Endothelial cell of umbilical vein (primary cell): ENCODE measurements at regions not wholly inside any gene's neighbourhood (a gene's known extent, or its start where the extent isn't known, plus 50 kb on each side); places are given as distances from the start of the nearest gene placed in this dataset.
A peak's percentile ranks its signal among the peaks of the same experiment; 100 is the strongest.

ENCODE experiments used
- BruUV-seq: library from RNA; stranded (reverse); fragments of 400-500 nt; replicated peaks from 2 replicates; lab custom pipeline; 2021; lab: Mats Ljungman, UMichigan
- CTCF ChIA-PET: fragments of 300-600, 350-600 bp; sonication (Branson Sonifier 250); formaldehyde crosslinking; loops from one replicate; lab custom pipeline; 2021; ENCODE audit warnings: antibody characterized with exemption, inconsistent platforms; lab: Charles Lee
- POLR2A ChIA-PET: fragments of 300-600, 350-600 bp; sonication (Branson Sonifier 250); formaldehyde crosslinking; loops from one replicate; lab custom pipeline; 2021; ENCODE audit warnings: antibody characterized with exemption, inconsistent platforms; lab: Charles Lee
- DNase-seq: peaks from one replicate; pipeline ENCODE4 v3.0.0-alpha.2; 2011; ENCODE audit warnings: low read depth, low spot score
- FAIRE-seq: peaks from 2 replicates; lab custom pipeline; 2011; peaks lifted over from hg19 to GRCh38; lab: Jason Lieb, UNC
- H2AFZ ChIP-seq: 2 replicates; pipeline ENCODE4 v1.6.0; 2012; ENCODE audit warnings: low read depth, low read length, control low read depth, inconsistent platforms
- H3K27ac ChIP-seq: 2 replicates; pipeline ENCODE4 v1.5.1; 2011; ENCODE audit warnings: low read depth, mild to moderate bottlenecking, control low read depth, low read length, moderate library complexity; ENCODE audit not compliant: insufficient read depth
- H3K27me3 ChIP-seq, 2 experiments: 2 replicates each; pipeline versions ENCODE4 v1.6.0 to v1.6.1; 2011; ENCODE audit warnings: low read length in 2 of 2, mixed read lengths in 1 of 2; ENCODE audit not compliant: control insufficient read depth in 2 of 2, insufficient read depth in 2 of 2
- H3K36me3 ChIP-seq, 2 experiments: 2 replicates in 1 of 2; 3 replicates in 1 of 2; pipeline ENCODE4 v1.5.1; 2011; ENCODE audit warnings: low read length in 2 of 2, mild to moderate bottlenecking in 1 of 2, moderate library complexity in 1 of 2; ENCODE audit not compliant: control insufficient read depth in 2 of 2, insufficient read depth in 2 of 2; ENCODE audit errors: extremely low read depth in 1 of 2
- H3K4me1 ChIP-seq: 3 replicates; pipeline ENCODE4 v1.5.1; 2011; ENCODE audit warnings: mild to moderate bottlenecking, low read length; ENCODE audit not compliant: control insufficient read depth, insufficient read depth; ENCODE audit errors: extremely low read depth
- H3K4me2 ChIP-seq: 2 replicates; pipeline ENCODE4 v1.6.1; 2011; ENCODE audit warnings: low read length, control low read depth, mixed read lengths; ENCODE audit not compliant: insufficient read depth
- H3K4me3 ChIP-seq, 3 experiments: fragments of 200-600 bp in 1 of 3; sonication (generic), shearing (Covaris generic) in 1 of 3; replicated peaks in 1 of 3; 2 replicates each; pipeline ENCODE4 v1.5.1; 2011 to 2016; ENCODE audit warnings: control low read depth in 3 of 3, low read length in 3 of 3, mild to moderate bottlenecking in 2 of 3, inconsistent platforms in 1 of 3, low read depth in 1 of 3, moderate library complexity in 1 of 3; ENCODE audit not compliant: insufficient read depth in 1 of 3
- H3K79me2 ChIP-seq: 2 replicates; pipeline ENCODE4 v1.6.0; 2012; ENCODE audit warnings: low read length, inconsistent platforms; ENCODE audit not compliant: control insufficient read depth, insufficient read depth
- H3K9ac ChIP-seq: replicated peaks from 2 replicates; pipeline ENCODE3; 2011; ENCODE audit warnings: low read length, control low read depth; ENCODE audit not compliant: insufficient read depth; ENCODE audit errors: extremely low read depth
- H3K9me1 ChIP-seq: replicated peaks from 3 replicates; pipeline ENCODE4 v1.6.0; 2011; ENCODE audit warnings: mild to moderate bottlenecking, low read length; ENCODE audit not compliant: control insufficient read depth, insufficient read depth; ENCODE audit errors: extremely low read depth
- H3K9me3 ChIP-seq: replicated peaks from 2 replicates; pipeline ENCODE4 v1.5.1; 2012; ENCODE audit warnings: low read length, inconsistent platforms; ENCODE audit not compliant: control insufficient read depth, insufficient read depth
- H4K20me1 ChIP-seq: replicated peaks from 2 replicates; pipeline ENCODE3; 2011; ENCODE audit warnings: mild to moderate bottlenecking, low read length; ENCODE audit not compliant: control insufficient read depth, insufficient read depth; ENCODE audit errors: extremely low read depth
- CTCF ChIP-seq, 2 donors: IDR thresholded peaks; 1 replicate in 1 of 2; 2 replicates in 1 of 2; pipeline ENCODE4 v1.5.1; 2011; ENCODE audit warnings: low read length in 2 of 2, mild to moderate bottlenecking in 2 of 2, moderate library complexity in 2 of 2, control low read depth in 1 of 2, inconsistent platforms in 1 of 2, low read depth in 1 of 2; ENCODE audit not compliant: insufficient read depth in 1 of 2; ENCODE audit errors: extremely low read depth in 1 of 2
- EZH2 ChIP-seq: IDR thresholded peaks from 2 replicates; pipeline ENCODE4 v1.6.1; 2012; ENCODE audit warnings: borderline replicate concordance, low read depth, mild to moderate bottlenecking, moderate library complexity, low read length, inconsistent platforms; ENCODE audit not compliant: severe bottlenecking
- FOS ChIP-seq: IDR thresholded peaks from 2 replicates; pipeline ENCODE4 v1.6.1; 2011; ENCODE audit warnings: mild to moderate bottlenecking, low read length, moderate library complexity, borderline replicate concordance; ENCODE audit not compliant: insufficient read depth
- GATA2 ChIP-seq: IDR thresholded peaks from 2 replicates; pipeline ENCODE4 v1.7.0; 2011; ENCODE audit warnings: low read depth, mild to moderate bottlenecking, moderate library complexity, mixed read lengths, low read length; ENCODE audit not compliant: insufficient read length, insufficient read depth
- JUN ChIP-seq: IDR thresholded peaks from 2 replicates; pipeline ENCODE4 v1.6.1; 2011; ENCODE audit warnings: borderline replicate concordance, low read depth; ENCODE audit not compliant: insufficient read length, insufficient read depth
- MYC ChIP-seq: IDR thresholded peaks from one replicate; pipeline ENCODE4 v1.6.1; 2011; ENCODE audit warnings: mild to moderate bottlenecking, low read depth, low read length
- POLR2A ChIP-seq: IDR thresholded peaks from 2 replicates; pipeline ENCODE4 v1.6.1; 2012; ENCODE audit warnings: low read depth, mild to moderate bottlenecking, control low read depth, low read length
- POLR2AphosphoS5 ChIP-seq: IDR thresholded peaks from 2 replicates; pipeline ENCODE4 v1.6.1; 2012; ENCODE audit warnings: low read depth, mild to moderate bottlenecking, control low read depth, low read length, moderate library complexity; ENCODE audit not compliant: insufficient read depth
- dilution Hi-C: fragments of 300-500 bp; cut with MboI; formaldehyde crosslinking; loops from one replicate; pipeline ENCODE4 v1.15.0; 2019; ENCODE audit warnings: low sequenced_read_pairs; ENCODE audit not compliant: extremely low pct_ligation_motif_present
- intact Hi-C: fragments of 100-400 bp; cut with micrococcal nuclease; formaldehyde crosslinking; loops from one replicate; pipeline ENCODE4 v1.10.0; 2022
- TF ChIP-seq, protein P1 (sequence below): IDR thresholded peaks from 2 replicates; pipeline ENCODE4 v1.6.1; 2011; ENCODE audit not compliant: insufficient read depth, insufficient read length

DNA sequence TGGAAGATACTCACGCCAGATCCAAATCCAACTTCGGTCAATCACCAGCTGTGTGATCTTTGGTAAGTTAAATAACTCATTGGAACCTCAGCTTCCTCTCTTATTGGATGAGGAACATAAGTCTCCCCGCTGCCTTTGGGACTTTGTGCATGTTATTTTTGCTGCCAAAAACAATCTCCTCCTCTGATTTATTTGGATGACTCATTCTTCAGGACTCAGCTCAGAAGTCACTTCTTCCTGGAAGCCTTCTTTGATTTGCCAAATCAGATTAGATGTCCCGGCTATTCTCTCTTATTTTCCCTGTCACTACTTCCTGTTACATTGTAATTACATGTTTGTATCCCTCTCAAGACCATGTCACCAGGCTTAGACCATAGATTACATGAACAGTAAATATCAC lies 138.0 kb upstream of the BOD1L1 start:
- H3K4me1 ChIP-seq = no peaks in the 10 kb centered on the region
- dilution Hi-C loops = no loop called here
- H3K27me3 ChIP-seq = no peaks in the 10 kb centered on the region
- H3K9me3 ChIP-seq = no peaks in the 10 kb centered on the region
- intact Hi-C loops = loop anchor here (5.0 kb wide), 1 partner anchor 693 kb away; no protein-coding TSS in a partner anchor
- TF ChIP-seq JUN (peak; percentile 3), EZH2 (no peak), MYC (no peak), FOS (no peak), POLR2A (no peak), GATA2 (no peak)
- TF ChIP-seq, protein P1, sequence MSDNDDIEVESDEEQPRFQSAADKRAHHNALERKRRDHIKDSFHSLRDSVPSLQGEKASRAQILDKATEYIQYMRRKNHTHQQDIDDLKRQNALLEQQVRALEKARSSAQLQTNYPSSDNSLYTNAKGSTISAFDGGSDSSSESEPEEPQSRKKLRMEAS = no peak
- H3K9ac ChIP-seq = no peak overlapping the region
- no peak for DNase-seq
- H4K20me1 ChIP-seq = no peaks in the 10 kb centered on the region
- H2AFZ ChIP-seq = no peak overlapping the region
- H3K4me3 ChIP-seq = no peak overlapping the region
- no peaks in the 10 kb centered on the region for H3K9me1 ChIP-seq
- H3K79me2 ChIP-seq = no peaks in the 10 kb centered on the region
- BruUV-seq = no TSS peak
- FAIRE-seq = no peak
- CTCF ChIA-PET = no interaction called here
- H3K36me3 ChIP-seq = no peaks in the 10 kb centered on the region
- no peak overlapping the region for H3K27ac ChIP-seq
- no peak overlapping the region for H3K4me2 ChIP-seq
- POLR2A ChIA-PET = no interaction called here

- Histone ChIP-seq H3K4me3 (no peak overlapping the region), H3K4me1 (no peaks in the 10 kb centered on the region), H3K36me3 (no peaks in the 10 kb centered on the region), H3K27ac (no peak overlapping the region), H2AFZ (no peak overlapping the region), H3K9ac (no peak overlapping the region), H3K9me1 (no peaks in the 10 kb centered on the region), H3K9me3 (no peaks in the 10 kb centered on the region), H3K79me2 (no peaks in the 10 kb centered on the region), H3K4me2 (no peak overlapping the region), H3K27me3 (no peaks in the 10 kb centered on the region), H4K20me1 (no peaks in the 10 kb centered on the region)
- dilution Hi-C loops (no loop called here), intact Hi-C loops (loop anchor here (5.0 kb wide), 1 partner anchor 695 kb away; no protein-coding TSS in a partner anchor)
- BruUV-seq = no TSS peak
- POLR2A ChIA-PET = no interaction called here
- TF ChIP-seq MYC (no peak), EZH2 (no peak), POLR2AphosphoS5 (no peak), FOS (no peak), GATA2 (no peak), JUN (no peak), CTCF (IDR thresholded peaks at IDR 0.05; ENCODE audit: extremely low read depth in 1 of 2, insufficient read depth in 1 of 2, low read depth in 1 of 2, low read length in 2 of 2) (no peak), POLR2A (no peak)
- TF ChIP-seq, protein P1 = no peak
- no peak for FAIRE-seq
- CTCF ChIA-PET = interaction anchor here (0.6 kb wide), 1 partner anchor 532 kb away, joined by 3 read pairs; no protein-coding TSS in a partner anchor
- no peak for DNase-seq
These were observed 139.4 kb upstream of the BOD1L1 start for GRCh38 chr4:13766761-13767540.
